SK-N-SH (cell line): ENCODE measurements at regions not wholly inside any gene's neighbourhood (a gene's known extent, or its start where the extent isn't known, plus 50 kb on each side); places are given as distances from the start of the nearest gene placed in this dataset.

Experiments used
- CTCF ChIA-PET: fragments of 300-600, 350-600 bp; formaldehyde crosslinking; extraction: SDS; loops from one replicate; lab custom pipeline; 2021; lab: Yijun Ruan, JAX
- POLR2A ChIA-PET: fragments of 350-600 bp; sonication (Branson Sonifier 250); formaldehyde crosslinking; extraction: SDS; loops from one replicate; lab custom pipeline; 2020; ENCODE audit warnings: antibody characterized with exemption, inconsistent platforms; lab: Yijun Ruan, JAX
- DNase-seq: peaks from one replicate; pipeline ENCODE4 v3.0.0; 2012
- H2AFZ ChIP-seq: fragments of 200-600 bp; sonication (generic); 2 replicates; pipeline ENCODE4 v1.8.1; 2016; ENCODE audit warnings: antibody characterized with exemption, mild to moderate bottlenecking, low read depth
- H3F3A ChIP-seq: fragments of 200-600 bp; sonication (generic); replicated peaks from 2 replicates; pipeline ENCODE3; 2016; ENCODE audit warnings: antibody characterized with exemption, mild to moderate bottlenecking; ENCODE audit not compliant: insufficient read depth
- H3K27ac ChIP-seq, 2 experiments: fragments of 200-500 bp in 1 of 2; fragments of 200-600 bp in 1 of 2; sonication (Bioruptor generic) in 1 of 2; sonication (generic), shearing (Covaris generic) in 1 of 2; 2 replicates each; pipeline versions ENCODE4 v1.5.1 to v1.6.1; 2014 to 2016; ENCODE audit warnings: low read depth in 2 of 2, inconsistent platforms in 1 of 2, low read length in 1 of 2, mild to moderate bottlenecking in 1 of 2, mixed read lengths in 1 of 2
- H3K27me3 ChIP-seq: fragments of 200-600 bp; sonication (generic), shearing (Covaris generic); 2 replicates; pipeline ENCODE4 v1.6.1; 2016; ENCODE audit warnings: mixed run types; ENCODE audit not compliant: insufficient read depth
- H3K36me3 ChIP-seq, 2 experiments: fragments of 200-500 bp in 1 of 2; fragments of 200-600 bp in 1 of 2; sonication (Bioruptor generic) in 1 of 2; sonication (generic) in 1 of 2; replicated peaks in 1 of 2; 2 replicates each; pipeline versions ENCODE3 to v1.5.1; 2014 to 2016; ENCODE audit warnings: low read length in 1 of 2, mild to moderate bottlenecking in 1 of 2; ENCODE audit not compliant: insufficient read depth in 2 of 2, control insufficient read depth in 1 of 2
- H3K4me1 ChIP-seq, 2 experiments: fragments of 200-500 bp in 1 of 2; fragments of 200-600 bp in 1 of 2; sonication (Bioruptor generic) in 1 of 2; sonication (generic), shearing (Covaris generic) in 1 of 2; 2 replicates each; pipeline versions ENCODE4 v1.5.1 to v1.6.1; 2014 to 2016; ENCODE audit warnings: low read depth in 1 of 2, low read length in 1 of 2, mixed run types in 1 of 2; ENCODE audit not compliant: insufficient read depth in 2 of 2, control insufficient read depth in 1 of 2
- H3K4me2 ChIP-seq: fragments of 200-600 bp; sonication (generic), shearing (Covaris generic); 2 replicates; pipeline ENCODE4 v1.6.1; 2017; ENCODE audit warnings: mixed run types
- H3K4me3 ChIP-seq, 2 experiments: fragments of 200-500 bp in 1 of 2; fragments of 200-600 bp in 1 of 2; sonication (Bioruptor generic) in 1 of 2; sonication (generic), shearing (Covaris generic) in 1 of 2; 2 replicates each; pipeline versions ENCODE4 v1.5.1 to v1.8.1; 2014 to 2016; ENCODE audit warnings: low read depth in 2 of 2, inconsistent platforms in 1 of 2, low read length in 1 of 2, mild to moderate bottlenecking in 1 of 2, mixed read lengths in 1 of 2, moderate library complexity in 1 of 2
- H3K79me2 ChIP-seq: fragments of 200-600 bp; sonication (generic); 2 replicates; pipeline ENCODE4 v1.8.1; 2017; ENCODE audit warnings: mild to moderate bottlenecking; ENCODE audit not compliant: insufficient read depth
- H3K9ac ChIP-seq: fragments of 200-600 bp; sonication (generic); 2 replicates; pipeline ENCODE4 v1.6.1; 2017; ENCODE audit warnings: mixed run types
- H3K9me2 ChIP-seq: fragments of 200-600 bp; sonication (generic); 2 replicates; pipeline ENCODE4 v1.6.1; 2017; ENCODE audit warnings: mixed run types
- H3K9me3 ChIP-seq: fragments of 200-600 bp; sonication (generic); 2 replicates; pipeline ENCODE4 v1.6.1; 2017; ENCODE audit warnings: mixed run types, mild to moderate bottlenecking, moderate library complexity
- H4K20me1 ChIP-seq: fragments of 200-600 bp; sonication (generic); 2 replicates; pipeline ENCODE4 v1.6.1; 2017; ENCODE audit warnings: mild to moderate bottlenecking, mixed run types; ENCODE audit not compliant: insufficient read depth
- EP300 ChIP-seq, 2 experiments: IDR thresholded peaks; 2 replicates each; pipeline versions ENCODE4 v1.4.0 to v1.6.1; 2012; ENCODE audit warnings: borderline replicate concordance in 1 of 2, low read depth in 1 of 2, low read length in 1 of 2
- FOSL2 ChIP-seq: IDR thresholded peaks from 2 replicates; pipeline ENCODE4 v1.4.0; 2012; ENCODE audit warnings: low read depth, mild to moderate bottlenecking, moderate library complexity, borderline replicate concordance
- FOXM1 ChIP-seq: IDR thresholded peaks from 2 replicates; pipeline ENCODE4 v1.4.0; 2012; ENCODE audit warnings: low read depth, mild to moderate bottlenecking
- GATA2 ChIP-seq: sonication (generic); formaldehyde crosslinking; IDR thresholded peaks from 2 replicates; pipeline ENCODE4 v1.5.0; 2020; ENCODE audit warnings: mild to moderate bottlenecking, missing genetic modification reagents
- MAX ChIP-seq: IDR thresholded peaks from 2 replicates; pipeline ENCODE4 v1.4.0; 2012; ENCODE audit warnings: low read depth
- MEF2A ChIP-seq: IDR thresholded peaks from 2 replicates; pipeline ENCODE4 v1.4.0; 2012; ENCODE audit warnings: low read depth, borderline replicate concordance
- MXI1 ChIP-seq: IDR thresholded peaks from 2 replicates; pipeline ENCODE4 v1.6.1; 2012; ENCODE audit warnings: mild to moderate bottlenecking, low read depth, low read length, improper control_type of control experiment
- NFIC ChIP-seq: IDR thresholded peaks from 2 replicates; pipeline ENCODE4 v1.4.0; 2012; ENCODE audit warnings: borderline replicate concordance
- PBX3 ChIP-seq: IDR thresholded peaks from 2 replicates; pipeline ENCODE4; 2012
- POLR2AphosphoS5 ChIP-seq: IDR thresholded peaks from 2 replicates; pipeline ENCODE4 v1.6.1; 2012; ENCODE audit warnings: low read depth, low read length
- RAD21 ChIP-seq: IDR thresholded peaks from 2 replicates; pipeline ENCODE4 v1.6.1; 2012; ENCODE audit warnings: mild to moderate bottlenecking, low read length
- RCOR1 ChIP-seq: fragments of 150-350 bp; IDR thresholded peaks from 2 replicates; pipeline ENCODE4 v1.6.1; 2017; ENCODE audit warnings: antibody characterized with exemption, low read length
- REST ChIP-seq: IDR thresholded peaks from 2 replicates; pipeline ENCODE4 v1.6.1; 2012; ENCODE audit warnings: mild to moderate bottlenecking, low read depth, low read length, moderate library complexity
- RXRA ChIP-seq: IDR thresholded peaks from 2 replicates; pipeline ENCODE4 v1.4.0; 2012; ENCODE audit warnings: low read depth, mild to moderate bottlenecking, borderline replicate concordance
- TAF1 ChIP-seq: IDR thresholded peaks from 2 replicates; pipeline ENCODE4 v1.6.1; 2012; ENCODE audit warnings: low read depth, mild to moderate bottlenecking, low read length, moderate library complexity, borderline replicate concordance
- TCF12 ChIP-seq: IDR thresholded peaks from 2 replicates; pipeline ENCODE4 v1.4.0; 2012
- TEAD4 ChIP-seq: IDR thresholded peaks from 2 replicates; pipeline ENCODE4 v1.4.0; 2012; ENCODE audit warnings: mild to moderate bottlenecking, borderline replicate concordance; ENCODE audit not compliant: insufficient read depth
- USF2 ChIP-seq: fragments of 150-350 bp; IDR thresholded peaks from 2 replicates; pipeline ENCODE4 v1.6.1; 2017; ENCODE audit warnings: antibody characterized with exemption, low read length, low read depth, borderline replicate concordance
- YY1 ChIP-seq: IDR thresholded peaks from 2 replicates; pipeline ENCODE4 v1.4.0; 2012; ENCODE audit warnings: low read depth, mild to moderate bottlenecking
- ZBTB33 ChIP-seq: IDR thresholded peaks from 2 replicates; pipeline ENCODE4 v1.4.0; 2012; ENCODE audit warnings: low read depth, borderline replicate concordance
- WGBS: methylation state at CpG from one replicate; pipeline ENCODE4 v1.1.6; 2017; ENCODE audit warnings: low lambda C conversion rate; 5-methylcytosine and 5-hydroxymethylcytosine counted together

GRCh38 chr4:71222661-71223060 lies 116.2 kb upstream of the SLC4A4 start:
- Histone ChIP-seq H3K9ac (no peak overlapping the region), H3K4me2 (no peak overlapping the region), H3K27ac (no peak overlapping the region), H3K9me3 (no peaks in the 10 kb centered on the region), H3K79me2 (no peaks in the 10 kb centered on the region), H3K36me3 (no peaks in the 10 kb centered on the region), H3K4me3 (no peak overlapping the region), H2AFZ (no peak overlapping the region), H3K9me2 (no peaks in the 10 kb centered on the region), H3K27me3 (peaks cover 4% of the 10 kb centered on the region), H4K20me1 (no peaks in the 10 kb centered on the region), H3F3A (no peaks in the 10 kb centered on the region), H3K4me1 (no peaks in the 10 kb centered on the region)
- WGBS, result 7% methylated on average over 2 of the region's 2 CpGs
- no peak for TF ChIP-seq TEAD4
- TF ChIP-seq MEF2A, result no peak
- TF ChIP-seq ZBTB33, result no peak
- TF ChIP-seq YY1, result no peak
- TF ChIP-seq POLR2AphosphoS5, result no peak
- TF ChIP-seq RXRA, result no peak
- no peak for TF ChIP-seq EP300 (IDR thresholded peaks at IDR 0.05; ENCODE audit: borderline replicate concordance in 1 of 2, low read depth in 1 of 2, low read length in 1 of 2)
- no peak for TF ChIP-seq PBX3
- no peak for TF ChIP-seq NFIC
- no peak for TF ChIP-seq TAF1
- no peak for TF ChIP-seq GATA2 (CRISPR knock-in tag)
- no peak for TF ChIP-seq TCF12
- TF ChIP-seq RCOR1, result no peak
- no peak for TF ChIP-seq MXI1
- no peak for TF ChIP-seq RAD21
- TF ChIP-seq FOXM1, result no peak
- no peak for TF ChIP-seq REST
- no peak for TF ChIP-seq MAX
- no peak for TF ChIP-seq FOSL2
- no peak for TF ChIP-seq USF2
- ChIA-PET CTCF (no interaction called here), POLR2A (no interaction called here)
- no peak for DNase-seq
